Stimulated activated CD4-positive, alpha-beta T cell treated with anti-CD3 and anti-CD28 coated beads, Interleukin-12 subunit alpha, Interleukin-12 subunit beta, amount 100 ng/mL, for 48 hours (primary cell): ENCODE measurements at regions not wholly inside any gene's neighbourhood (a gene's known extent, or its start where the extent isn't known, plus 50 kb on each side); places are given as distances from the start of the nearest gene placed in this dataset.

Experiments used
- DNase-seq, 3 donors: peaks; one replicate each; pipeline ENCODE4 v3.0.0-alpha.2; 2020; ENCODE audit warnings: low read depth in 2 of 3, low spot score in 1 of 3

GRCh38 chr1:234989479-234990327 is 138.9 kb downstream of the TOMM20 start:
- DNase-seq: peak in 1 of 3 donors; percentile 23

DNA sequence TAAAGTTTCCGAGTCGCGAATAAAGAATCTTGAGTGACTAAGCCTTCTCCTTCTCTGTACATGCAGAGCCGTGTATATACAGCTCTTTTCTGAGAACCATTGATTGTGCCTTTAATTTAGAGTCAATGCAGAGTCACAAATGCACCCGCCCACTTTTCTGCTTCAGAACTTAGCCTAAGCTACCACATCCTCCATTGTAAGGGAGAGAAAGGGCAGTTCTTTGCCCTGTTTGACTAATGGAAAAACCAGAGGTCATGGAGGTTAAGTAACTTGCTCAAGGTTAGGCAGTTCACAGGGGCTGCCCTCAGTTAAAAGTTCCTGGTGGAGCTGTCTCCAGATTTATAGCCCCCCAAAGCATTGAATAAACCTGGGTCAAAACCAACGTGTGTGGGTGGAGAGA is 139.6 kb downstream of the TOMM20 start:
- DNase-seq: peak in 2 of 3 donors; percentile 39 to 45

DNA sequence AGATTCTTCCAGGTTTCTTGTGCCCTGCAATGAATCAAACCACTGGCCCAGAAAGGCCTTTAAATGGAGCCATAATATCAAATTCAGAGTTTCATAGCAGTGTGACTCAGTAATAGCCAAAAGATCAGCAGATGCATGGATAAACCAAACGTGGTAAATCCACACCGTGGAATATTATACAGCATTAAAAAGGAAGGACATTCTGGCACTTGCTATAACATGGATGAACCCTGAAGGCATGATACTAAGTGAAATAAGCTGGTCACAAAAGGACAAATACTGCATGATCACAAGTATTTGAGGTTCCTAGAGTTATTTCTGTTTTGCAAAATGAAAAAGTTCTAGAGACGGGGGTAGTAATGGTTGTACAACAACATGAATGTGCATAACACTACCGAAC is 140.1 kb downstream of the TOMM20 start:
- DNase-seq: no peak

DNA sequence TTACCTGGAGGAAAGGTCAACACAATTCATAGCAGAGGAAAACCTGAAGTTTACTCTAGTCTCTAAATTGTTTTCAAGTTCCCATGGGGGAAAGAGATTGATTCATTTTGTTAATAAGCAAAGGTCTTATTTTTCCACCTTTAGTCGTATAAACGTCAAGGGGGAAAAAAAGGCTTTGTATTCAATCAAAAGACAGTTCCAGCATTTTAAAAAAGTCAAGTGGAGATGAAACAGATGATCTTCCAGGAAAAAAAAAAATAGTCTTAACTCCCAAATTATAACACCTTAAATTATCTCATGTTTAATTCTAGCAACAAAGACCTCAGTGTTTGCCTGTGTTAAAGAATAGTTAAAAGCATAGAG is 140.5 kb downstream of the TOMM20 start:
- DNase-seq: no peak

DNA sequence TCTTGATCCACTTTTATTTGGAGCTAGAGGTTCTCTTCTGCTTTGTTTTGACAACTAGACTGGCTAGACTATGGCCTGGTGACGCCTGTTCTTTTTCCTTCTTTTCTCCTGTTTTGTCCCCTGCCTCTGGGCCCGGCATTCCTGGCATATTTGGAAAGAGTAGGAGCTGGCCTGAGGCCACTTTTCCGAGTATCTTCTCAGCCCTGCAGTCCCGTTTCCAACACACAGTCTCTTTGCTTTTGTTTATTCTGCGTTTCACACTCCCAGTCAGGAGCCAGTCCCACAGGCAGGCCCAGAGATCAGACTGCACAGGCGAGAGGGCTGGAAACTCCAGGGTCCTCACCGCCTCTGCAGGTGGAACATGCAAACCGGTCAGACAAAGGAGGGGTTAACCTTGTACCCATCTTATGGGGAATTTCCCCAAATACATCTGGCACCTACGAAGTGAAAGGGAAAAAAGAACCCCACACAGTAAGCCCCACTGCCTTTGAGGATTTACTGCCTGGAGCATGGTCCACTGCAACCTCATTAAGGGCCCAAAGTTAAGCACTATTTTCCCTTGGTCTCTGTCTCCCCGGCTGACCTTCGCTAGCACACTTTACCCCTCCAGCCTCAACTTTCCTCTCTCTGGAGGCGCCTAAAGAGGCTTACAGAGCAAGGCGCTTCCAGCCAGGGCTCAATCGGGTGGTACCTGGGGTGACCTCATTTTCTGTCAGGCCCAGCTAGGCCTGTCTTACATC is 141.1 kb downstream of the TOMM20 start:
- peak in 2 of 3 donors; percentile 20 to 46 for DNase-seq

- no peak for DNase-seq
These were observed 141.8 kb downstream of the TOMM20 start for GRCh38 chr1:234986750-234987414.

DNA sequence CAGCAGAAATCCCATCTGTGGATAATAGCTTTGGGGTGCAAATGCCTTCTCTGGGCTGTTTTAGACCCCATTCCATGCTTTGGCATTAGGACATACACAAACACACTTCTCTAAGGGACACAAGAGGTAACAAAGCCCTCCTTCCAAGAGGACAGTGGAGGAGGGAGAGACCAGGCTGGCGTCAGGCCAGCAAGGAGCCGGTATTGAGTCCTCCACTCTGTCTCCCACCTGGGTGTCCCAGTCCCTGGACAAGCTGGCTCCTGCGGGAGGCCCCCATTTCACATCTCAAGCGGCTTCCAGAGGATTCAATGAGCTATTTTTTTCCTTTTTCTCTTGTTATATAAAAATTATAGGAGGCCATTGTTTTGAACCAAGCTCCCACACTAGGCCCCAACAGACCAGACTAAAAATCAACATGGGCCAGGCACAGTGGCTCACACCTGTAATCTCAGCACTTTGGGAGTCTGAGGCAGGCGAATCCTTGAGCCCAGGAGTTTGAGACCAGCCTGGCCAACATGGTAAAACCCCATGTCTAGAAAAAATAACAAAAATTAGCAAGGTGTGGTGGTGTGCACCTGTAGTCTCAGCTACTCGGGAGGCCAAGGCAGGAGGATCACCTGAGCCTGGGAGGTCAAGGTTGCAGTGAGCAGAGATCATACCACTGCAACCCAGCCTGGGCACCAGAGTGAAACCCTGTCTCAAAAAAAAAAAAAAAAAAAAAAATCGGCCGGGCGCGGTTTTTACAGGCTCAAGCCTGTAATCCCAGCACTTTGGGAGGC is 142.9 kb downstream of the TOMM20 start:
- no peak for DNase-seq

- no peak for DNase-seq
These were observed 143.6 kb downstream of the TOMM20 start for GRCh38 chr1:234985007-234985370.

DNA sequence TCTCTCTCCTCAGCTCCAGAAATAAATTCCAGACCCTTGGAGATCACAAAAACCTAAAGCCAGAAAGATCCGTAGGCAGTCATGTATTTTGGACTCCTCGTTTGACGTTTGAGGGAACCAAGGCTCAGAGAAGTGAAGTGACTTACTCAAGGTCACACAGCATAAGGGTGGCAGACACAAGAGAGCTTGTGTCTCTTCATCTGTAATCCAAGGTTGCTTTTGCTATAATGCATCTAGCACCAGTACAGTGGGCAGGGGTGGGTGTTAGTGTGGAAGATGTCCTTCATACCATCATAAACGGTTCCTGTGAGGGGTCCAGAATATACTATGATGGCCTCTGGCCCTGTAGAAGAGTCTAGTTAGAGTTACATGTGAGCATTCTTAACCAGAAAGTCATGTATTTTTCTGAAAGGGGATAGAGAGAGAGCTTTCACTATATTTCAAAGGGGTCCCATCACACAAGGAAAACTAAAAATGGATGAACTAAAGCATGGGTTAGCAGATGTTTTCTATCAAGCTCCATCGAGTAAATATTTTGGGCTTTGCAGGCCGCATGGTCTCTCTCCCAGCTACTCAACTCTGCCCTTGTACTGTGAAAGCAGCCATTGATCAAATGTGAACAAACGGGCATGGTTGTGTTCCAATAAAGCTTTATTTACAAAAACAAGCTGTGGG is 144.9 kb downstream of the TOMM20 start:
- no peak for DNase-seq

DNA sequence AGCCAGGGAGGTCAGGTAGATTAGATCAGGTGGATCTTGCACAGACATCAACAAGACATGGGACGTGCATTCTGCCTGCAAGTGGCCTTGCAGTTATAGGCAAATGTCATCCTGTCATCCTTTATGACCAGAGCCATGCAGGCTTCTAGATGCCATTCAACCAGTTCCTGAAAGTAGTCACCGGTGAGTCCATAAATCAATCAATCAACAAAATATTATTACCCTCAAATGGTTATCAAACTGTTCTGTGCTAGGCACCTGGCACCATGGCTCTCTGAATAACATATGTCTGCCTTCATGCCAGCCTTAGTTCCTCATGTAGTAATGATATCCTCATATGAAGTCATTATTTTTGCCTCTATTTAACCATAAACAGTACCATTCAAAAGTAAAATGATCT is 146.9 kb downstream of the TOMM20 start:
- no peak for DNase-seq

GRCh38 chr1:234980645-234981396 is 147.8 kb downstream of the TOMM20 start:
- peak; percentile 72 to 87 (median 78) for DNase-seq

DNA sequence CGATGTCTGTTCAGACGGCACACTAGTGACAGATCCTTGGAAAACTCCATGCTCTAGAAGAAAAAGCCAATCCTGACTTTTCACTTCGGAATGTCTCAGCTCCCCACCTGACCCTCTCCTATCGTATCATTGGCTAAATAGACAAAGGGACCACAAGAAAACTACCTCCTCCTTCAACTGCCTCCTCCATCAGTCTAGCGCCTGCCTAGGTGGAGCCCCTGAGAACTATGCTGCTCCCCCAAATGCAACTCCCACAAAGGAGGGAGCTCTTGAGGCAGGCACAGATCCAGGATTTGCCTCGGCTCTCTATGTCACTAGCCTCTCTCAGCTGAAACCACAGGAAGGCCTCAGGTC is 148.4 kb downstream of the TOMM20 start:
- DNase-seq: no peak

DNA sequence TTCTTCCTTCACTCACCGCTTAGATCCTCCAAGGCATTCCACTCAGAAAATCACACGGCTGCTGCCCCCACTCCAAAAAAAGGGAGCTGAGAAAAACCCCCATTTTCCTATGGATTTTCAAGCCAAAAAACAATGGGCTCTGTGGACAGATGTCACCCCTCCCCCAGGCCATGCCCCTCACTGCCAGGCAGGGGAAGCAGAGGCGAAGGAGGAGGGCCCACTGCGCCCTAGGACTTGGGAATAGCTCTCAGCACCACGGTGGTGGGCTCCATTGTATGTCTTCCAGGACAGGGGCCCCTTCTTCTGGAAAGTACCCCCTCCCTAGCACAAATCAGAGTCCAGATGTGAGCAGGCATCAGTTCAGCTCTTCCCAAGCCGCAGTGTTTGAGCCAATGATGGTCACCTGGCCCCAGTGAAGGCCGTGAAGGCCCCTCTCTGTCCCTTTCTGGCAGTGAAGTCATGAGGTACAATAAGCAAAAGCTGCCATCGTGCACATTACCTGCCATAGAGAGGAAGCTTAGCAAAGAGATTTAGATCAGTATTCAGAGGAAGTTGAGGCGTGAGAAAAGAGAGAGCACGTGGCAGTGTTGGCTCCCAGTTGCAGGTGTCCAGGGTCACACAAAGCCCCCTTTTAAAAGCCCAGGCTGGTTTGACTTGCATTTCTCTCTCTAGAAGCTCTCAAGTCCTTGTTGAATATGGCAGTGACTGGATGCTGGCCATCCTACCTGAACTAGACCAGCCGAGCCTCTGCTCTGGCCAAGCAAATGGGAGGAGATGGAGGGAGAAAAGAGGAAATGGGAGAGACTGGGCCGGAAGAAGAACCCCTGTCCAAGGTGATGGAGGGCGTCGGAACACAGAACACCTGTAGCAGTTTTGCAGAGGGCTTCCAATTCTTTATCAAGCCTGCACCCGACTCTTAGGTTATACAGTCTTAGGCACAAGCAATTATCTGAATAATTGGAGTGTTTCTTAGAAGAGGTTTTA is 149.0 kb downstream of the TOMM20 start:
- DNase-seq: no peak

GRCh38 chr1:234978397-234979295 is 150.0 kb downstream of the TOMM20 start:
- peak in 1 of 3 donors; percentile 48 for DNase-seq

GRCh38 chr1:234977875-234978396 is 150.7 kb downstream of the TOMM20 start:
- no peak for DNase-seq

GRCh38 chr1:234976861-234977680 is 151.6 kb downstream of the TOMM20 start:
- no peak for DNase-seq
